Esophagus muscularis mucosa (tissue), 4 donors: ENCODE measurements at regions not wholly inside any gene's neighbourhood (a gene's known extent, or its start where the extent isn't known, plus 50 kb on each side); places are given as distances from the start of the nearest gene placed in this dataset.

Experiments
- DNase-seq: peaks from one replicate; pipeline ENCODE4 v3.0.0-alpha.2; 2017; ENCODE audit errors: extremely low spot score
- H3K27ac ChIP-seq, 4 donors: fragments of 200-600 bp; sonication (generic); replicated peaks in 1 of 4; 1 replicate in 3 of 4; 2 replicates in 1 of 4; pipeline ENCODE4 v1.5.1; 2016 to 2019; ENCODE audit warnings: mild to moderate bottlenecking in 1 of 4
- H3K27me3 ChIP-seq, 4 donors: fragments of 200-600 bp; sonication (generic); one replicate each; pipeline versions ENCODE4 v1.5.1 to v1.6.0; 2016 to 2019
- H3K36me3 ChIP-seq, 4 donors: fragments of 200-600 bp; sonication (generic); one replicate each; pipeline ENCODE4 v1.5.1; 2016 to 2019
- H3K4me1 ChIP-seq, 4 donors: fragments of 200-600 bp; sonication (generic); one replicate each; pipeline ENCODE4 v1.5.1; 2016 to 2019
- H3K4me3 ChIP-seq, 4 donors: fragments of 200-600 bp; sonication (generic); 1 replicate in 2 of 4; 2 replicates in 2 of 4; pipeline ENCODE4 v1.5.1; 2016 to 2019; ENCODE audit warnings: mild to moderate bottlenecking in 4 of 4, moderate library complexity in 1 of 4
- H3K9me3 ChIP-seq, 4 donors: fragments of 200-600 bp; sonication (generic); 1 replicate in 3 of 4; 2 replicates in 1 of 4; pipeline ENCODE4 v1.5.1; 2016 to 2019
- CTCF ChIP-seq, 3 experiments: fragments of 200-600 bp in 2 of 3; fragments of 450-650 bp in 1 of 3; sonication (generic) in 2 of 3; IDR thresholded peaks; one replicate each; pipeline ENCODE4 v1.5.1; 2017 to 2019; ENCODE audit warnings: antibody characterized with exemption in 3 of 3, mild to moderate bottlenecking in 2 of 3, moderate library complexity in 1 of 3
- EP300 ChIP-seq: sonication (generic); formaldehyde crosslinking; IDR thresholded peaks from one replicate; pipeline ENCODE4 v1.6.1; 2017; ENCODE audit warnings: antibody characterized with exemption
- POLR2A ChIP-seq: fragments of 450-650 bp; IDR thresholded peaks from one replicate; pipeline ENCODE4 v1.6.1; 2017; ENCODE audit warnings: antibody characterized with exemption, moderate library complexity, mild to moderate bottlenecking, low read depth
- POLR2AphosphoS5 ChIP-seq, 2 donors: sonication (generic); formaldehyde crosslinking; IDR thresholded peaks; one replicate each; pipeline ENCODE4 v1.6.1; 2017; ENCODE audit warnings: antibody characterized with exemption in 2 of 2
- WGBS: methylation state at CpG from one replicate; pipeline ENCODE4 v1.1.5; 2018; 5-methylcytosine and 5-hydroxymethylcytosine counted together
- intact Hi-C: fragments of 100-400 bp; cut with DNase I; formaldehyde crosslinking; loops from one replicate; pipeline ENCODE4 v1.15.1; 2023

- no peak overlapping the region for H3K4me3 ChIP-seq
- no peaks in the 10 kb centered on the region for H3K36me3 ChIP-seq
- WGBS, result 24% methylated on average over 1 of the region's 1 CpG
- no peak for TF ChIP-seq CTCF (IDR thresholded peaks at IDR 0.05)
- TF ChIP-seq POLR2AphosphoS5 (IDR thresholded peaks at IDR 0.05), result no peak
- TF ChIP-seq POLR2A, result no peak
- no peak for TF ChIP-seq EP300
- intact Hi-C loops, result no loop called here
- H3K27me3 ChIP-seq, result no peaks in the 10 kb centered on the region
- H3K4me1 ChIP-seq, result peaks cover 0 to 13% (median 6%) of the 10 kb centered on the region in 4 donors
- no peak overlapping the region for H3K27ac ChIP-seq
- no peak for DNase-seq
- no peaks in the 10 kb centered on the region for H3K9me3 ChIP-seq
Observed at GRCh38 chr3:20743553-20744321, 557.7 kb upstream of the SGO1 start.

- H3K27me3 ChIP-seq, result no peaks in the 10 kb centered on the region
- H3K27ac ChIP-seq, result no peak overlapping the region
- no peaks in the 10 kb centered on the region for H3K9me3 ChIP-seq
- H3K4me3 ChIP-seq, result no peak overlapping the region
- no peak for TF ChIP-seq EP300
- no peak for TF ChIP-seq POLR2AphosphoS5 (IDR thresholded peaks at IDR 0.05)
- TF ChIP-seq POLR2A, result no peak
- no peak for TF ChIP-seq CTCF (IDR thresholded peaks at IDR 0.05)
- H3K4me1 ChIP-seq, result peaks cover 0 to 13% (median 6%) of the 10 kb centered on the region in 4 donors
- WGBS, result 64% methylated on average over 2 of the region's 2 CpGs
- intact Hi-C loops, result no loop called here
- H3K36me3 ChIP-seq, result no peaks in the 10 kb centered on the region
- DNase-seq, result no peak
Observed at GRCh38 chr3:20742903-20743552, 557.0 kb upstream of the SGO1 start.

GRCh38 chr3:20741381-20741780, 555.4 kb upstream of the SGO1 start:
- intact Hi-C loops, result no loop called here
- no peak for DNase-seq
- Histone ChIP-seq H3K9me3 (no peaks in the 10 kb centered on the region), H3K27me3 (no peaks in the 10 kb centered on the region), H3K4me1 (peaks cover 0 to 13% (median 6%) of the 10 kb centered on the region in 4 donors), H3K4me3 (no peak overlapping the region), H3K27ac (no peak overlapping the region), H3K36me3 (no peaks in the 10 kb centered on the region)
- TF ChIP-seq CTCF (IDR thresholded peaks at IDR 0.05), result no peak
- no peak for TF ChIP-seq POLR2A
- no peak for TF ChIP-seq EP300
- no peak for TF ChIP-seq POLR2AphosphoS5 (IDR thresholded peaks at IDR 0.05)

GRCh38 chr3:20739814-20740213, 553.8 kb upstream of the SGO1 start:
- intact Hi-C loops, result no loop called here
- TF ChIP-seq CTCF (IDR thresholded peaks at IDR 0.05) (no peak), POLR2AphosphoS5 (IDR thresholded peaks at IDR 0.05) (no peak), EP300 (no peak), POLR2A (no peak)
- Histone ChIP-seq H3K4me3 (no peak overlapping the region), H3K27me3 (no peaks in the 10 kb centered on the region), H3K36me3 (no peaks in the 10 kb centered on the region), H3K9me3 (no peaks in the 10 kb centered on the region), H3K4me1 (peaks cover 0 to 13% (median 6%) of the 10 kb centered on the region in 4 donors), H3K27ac (no peak overlapping the region)
- no peak for DNase-seq
